Endothelial cell of umbilical vein (primary cell): ENCODE measurements at regions not wholly inside any gene's neighbourhood (a gene's known extent, or its start where the extent isn't known, plus 50 kb on each side); places are given as distances from the start of the nearest gene placed in this dataset.

Experiments
- JUN ChIP-seq: IDR thresholded peaks from 2 replicates; pipeline ENCODE4 v1.6.1; 2011; ENCODE audit warnings: borderline replicate concordance, low read depth; ENCODE audit not compliant: insufficient read length, insufficient read depth
- TF ChIP-seq, protein P1 (sequence below), 2 donors: IDR thresholded peaks; 1 replicate in 1 of 2; 2 replicates in 1 of 2; pipeline ENCODE4 v1.5.1; 2011; ENCODE audit warnings: low read length in 2 of 2, mild to moderate bottlenecking in 2 of 2, moderate library complexity in 2 of 2, control low read depth in 1 of 2, inconsistent platforms in 1 of 2, low read depth in 1 of 2; ENCODE audit not compliant: insufficient read depth in 1 of 2; ENCODE audit errors: extremely low read depth in 1 of 2

DNA sequence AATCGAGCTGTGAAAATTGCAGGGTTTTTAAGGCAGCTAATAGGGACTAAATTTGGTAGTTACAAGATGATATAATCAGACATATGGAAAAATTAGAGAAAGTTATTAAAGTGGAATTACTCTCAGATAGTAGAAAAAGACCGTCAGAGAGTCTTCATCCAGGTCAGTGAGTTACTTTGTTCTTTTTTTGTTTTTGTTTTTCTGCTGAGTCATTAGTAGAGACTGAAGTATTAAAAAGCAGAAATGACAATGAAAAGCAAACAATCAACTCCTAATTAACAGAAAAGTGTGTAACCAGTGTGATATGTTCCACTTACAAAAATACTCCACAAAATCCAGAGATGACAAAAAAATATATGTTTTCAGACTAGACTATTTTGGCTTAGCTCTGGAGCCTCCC lies 480.4 kb upstream of the COX7C start:
- TF ChIP-seq, protein P1, sequence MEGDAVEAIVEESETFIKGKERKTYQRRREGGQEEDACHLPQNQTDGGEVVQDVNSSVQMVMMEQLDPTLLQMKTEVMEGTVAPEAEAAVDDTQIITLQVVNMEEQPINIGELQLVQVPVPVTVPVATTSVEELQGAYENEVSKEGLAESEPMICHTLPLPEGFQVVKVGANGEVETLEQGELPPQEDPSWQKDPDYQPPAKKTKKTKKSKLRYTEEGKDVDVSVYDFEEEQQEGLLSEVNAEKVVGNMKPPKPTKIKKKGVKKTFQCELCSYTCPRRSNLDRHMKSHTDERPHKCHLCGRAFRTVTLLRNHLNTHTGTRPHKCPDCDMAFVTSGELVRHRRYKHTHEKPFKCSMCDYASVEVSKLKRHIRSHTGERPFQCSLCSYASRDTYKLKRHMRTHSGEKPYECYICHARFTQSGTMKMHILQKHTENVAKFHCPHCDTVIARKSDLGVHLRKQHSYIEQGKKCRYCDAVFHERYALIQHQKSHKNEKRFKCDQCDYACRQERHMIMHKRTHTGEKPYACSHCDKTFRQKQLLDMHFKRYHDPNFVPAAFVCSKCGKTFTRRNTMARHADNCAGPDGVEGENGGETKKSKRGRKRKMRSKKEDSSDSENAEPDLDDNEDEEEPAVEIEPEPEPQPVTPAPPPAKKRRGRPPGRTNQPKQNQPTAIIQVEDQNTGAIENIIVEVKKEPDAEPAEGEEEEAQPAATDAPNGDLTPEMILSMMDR (IDR thresholded peaks at IDR 0.05; ENCODE audit: extremely low read depth in 1 of 2, insufficient read depth in 1 of 2, low read depth in 1 of 2, low read length in 2 of 2) = no peak
- TF ChIP-seq JUN = no peak
